ENCODE measurements at regions not wholly inside any gene's neighbourhood (a gene's known extent, or its start where the extent isn't known, plus 50 kb on each side); places are given as distances from the start of the nearest gene placed in this dataset.

- no peak for DNase-seq (ENCODE audit: low spot score)
- no CpG with 5 or more reads among the region's 6 CpGs for WGBS, 2 donors (ENCODE audit: extremely low coverage in 2 of 2, insufficient read length in 2 of 2, insufficient replicate concordance in 1 of 2)
- no peak overlapping the region for H3K4me2 ChIP-seq (ENCODE audit: insufficient read depth, low read length, poor library complexity, severe bottlenecking)
These were observed 256.5 kb downstream of the SOD2 start for GRCh38 chr6:159436581-159436980.

GRCh38 chr6:159435701-159436100, 257.3 kb downstream of the SOD2 start:
- no peak overlapping the region for H2BK120ac ChIP-seq (ENCODE audit: low read depth, low read length)
- H2AFZ ChIP-seq (ENCODE audit: low read length), result no peak overlapping the region
- H3K18ac ChIP-seq (ENCODE audit: low read length), result no peak overlapping the region
- H2BK12ac ChIP-seq (ENCODE audit: low read length), result no peak overlapping the region
- H3K4ac ChIP-seq (ENCODE audit: low read length), result no peak overlapping the region
- no peak overlapping the region for H2BK5ac ChIP-seq (ENCODE audit: low read length)
- no peak for DNase-seq (ENCODE audit: low spot score)
- H2BK15ac ChIP-seq (ENCODE audit: low read length), result no peak overlapping the region
- no peak overlapping the region for H3K9ac ChIP-seq (ENCODE audit: low read depth, low read length, poor library complexity)
- no peak overlapping the region for H2AK5ac ChIP-seq (ENCODE audit: low read depth, low read length)
- no peak overlapping the region for H3K23ac ChIP-seq (ENCODE audit: low read depth, low read length, poor library complexity)
- H4K91ac ChIP-seq (ENCODE audit: low read depth, low read length, poor library complexity), result no peak overlapping the region
- H3K4me3 ChIP-seq (ENCODE audit: low read length in 2 of 2), result no peak overlapping the region
- H3K4me2 ChIP-seq (ENCODE audit: insufficient read depth, low read length, poor library complexity, severe bottlenecking), result no peak overlapping the region
- H4K8ac ChIP-seq (ENCODE audit: low read depth, low read length), result no peak overlapping the region
- H3K4me1 ChIP-seq (ENCODE audit: control insufficient read depth in 2 of 2, insufficient read depth in 1 of 2, low read depth in 1 of 2, low read length in 2 of 2), result no peaks in the 10 kb centered on the region
- no peak overlapping the region for H3K14ac ChIP-seq (ENCODE audit: low read length)
- WGBS, 2 donors (ENCODE audit: extremely low coverage in 2 of 2, insufficient read length in 2 of 2, insufficient replicate concordance in 1 of 2), result no CpG with 5 or more reads among the region's 9 CpGs
- peaks cover 0 to 4% of the 10 kb centered on the region in 2 donors for H3K9me3 ChIP-seq (replicated peaks in 1 of 2; ENCODE audit: control insufficient read depth in 2 of 2, insufficient read depth in 1 of 2, low read depth in 1 of 2, low read length in 2 of 2)
- no peak overlapping the region for H3K27ac ChIP-seq (replicated peaks; ENCODE audit: low read length)
- H3K36me3 ChIP-seq (replicated peaks in 1 of 2; ENCODE audit: control insufficient read depth in 2 of 2, insufficient read depth in 2 of 2, low read length in 2 of 2), result no peaks in the 10 kb centered on the region
- no peaks in the 10 kb centered on the region for H3K79me1 ChIP-seq (ENCODE audit: low read depth, low read length)
- no peaks in the 10 kb centered on the region for H3K27me3 ChIP-seq (ENCODE audit: control insufficient read depth in 3 of 3, insufficient read depth in 3 of 3, low read depth in 1 of 3, low read length in 3 of 3)

More at GRCh38 chr6:159436581-159436980, 256.5 kb downstream of the SOD2 start:
- no peaks in the 10 kb centered on the region for H3K79me1 ChIP-seq (ENCODE audit: low read depth, low read length)
- no peaks in the 10 kb centered on the region for H3K36me3 ChIP-seq (replicated peaks in 1 of 2; ENCODE audit: control insufficient read depth in 2 of 2, insufficient read depth in 2 of 2, low read length in 2 of 2)
- H3K4ac ChIP-seq (ENCODE audit: low read length), result no peak overlapping the region
- no peak overlapping the region for H3K4me3 ChIP-seq (ENCODE audit: low read length in 2 of 2)
- H2BK15ac ChIP-seq (ENCODE audit: low read length), result no peak overlapping the region
- H3K27ac ChIP-seq (replicated peaks; ENCODE audit: low read length), result no peak overlapping the region
- H2AFZ ChIP-seq (ENCODE audit: low read length), result no peak overlapping the region
- no peak overlapping the region for H2BK12ac ChIP-seq (ENCODE audit: low read length)
- no peak overlapping the region for H3K18ac ChIP-seq (ENCODE audit: low read length)
- H2BK120ac ChIP-seq (ENCODE audit: low read depth, low read length), result no peak overlapping the region
- H3K27me3 ChIP-seq (ENCODE audit: control insufficient read depth in 3 of 3, insufficient read depth in 3 of 3, low read depth in 1 of 3, low read length in 3 of 3), result no peaks in the 10 kb centered on the region
- no peak overlapping the region for H3K9ac ChIP-seq (ENCODE audit: low read depth, low read length, poor library complexity)
- no peak overlapping the region for H3K14ac ChIP-seq (ENCODE audit: low read length)
- no peaks in the 10 kb centered on the region for H3K4me1 ChIP-seq (ENCODE audit: control insufficient read depth in 2 of 2, insufficient read depth in 1 of 2, low read depth in 1 of 2, low read length in 2 of 2)
- peaks cover 0 to 4% of the 10 kb centered on the region in 2 donors for H3K9me3 ChIP-seq (replicated peaks in 1 of 2; ENCODE audit: control insufficient read depth in 2 of 2, insufficient read depth in 1 of 2, low read depth in 1 of 2, low read length in 2 of 2)
- H2BK5ac ChIP-seq (ENCODE audit: low read length), result no peak overlapping the region
- no peak overlapping the region for H4K8ac ChIP-seq (ENCODE audit: low read depth, low read length)
- no peak overlapping the region for H2AK5ac ChIP-seq (ENCODE audit: low read depth, low read length)
- H4K91ac ChIP-seq (ENCODE audit: low read depth, low read length, poor library complexity), result no peak overlapping the region
- no peak overlapping the region for H3K23ac ChIP-seq (ENCODE audit: low read depth, low read length, poor library complexity)

- no peak overlapping the region for H3K4ac ChIP-seq (ENCODE audit: low read length)
- H3K9me3 ChIP-seq (replicated peaks in 1 of 2; ENCODE audit: control insufficient read depth in 2 of 2, insufficient read depth in 1 of 2, low read depth in 1 of 2, low read length in 2 of 2), result peaks cover 0 to 4% of the 10 kb centered on the region in 2 donors
- H2AFZ ChIP-seq (ENCODE audit: low read length), result no peak overlapping the region
- H3K9ac ChIP-seq (ENCODE audit: low read depth, low read length, poor library complexity), result no peak overlapping the region
- no peaks in the 10 kb centered on the region for H3K27me3 ChIP-seq (ENCODE audit: control insufficient read depth in 3 of 3, insufficient read depth in 3 of 3, low read depth in 1 of 3, low read length in 3 of 3)
- H2AK5ac ChIP-seq (ENCODE audit: low read depth, low read length), result no peak overlapping the region
- no peaks in the 10 kb centered on the region for H3K4me1 ChIP-seq (ENCODE audit: control insufficient read depth in 2 of 2, insufficient read depth in 1 of 2, low read depth in 1 of 2, low read length in 2 of 2)
- no peak for DNase-seq (ENCODE audit: low spot score)
- H3K4me3 ChIP-seq (ENCODE audit: low read length in 2 of 2), result no peak overlapping the region
- H3K14ac ChIP-seq (ENCODE audit: low read length), result no peak overlapping the region
- H2BK15ac ChIP-seq (ENCODE audit: low read length), result no peak overlapping the region
- H3K27ac ChIP-seq (replicated peaks; ENCODE audit: low read length), result no peak overlapping the region
- H2BK12ac ChIP-seq (ENCODE audit: low read length), result no peak overlapping the region
- H2BK120ac ChIP-seq (ENCODE audit: low read depth, low read length), result no peak overlapping the region
- no peak overlapping the region for H3K18ac ChIP-seq (ENCODE audit: low read length)
- no peak overlapping the region for H2BK5ac ChIP-seq (ENCODE audit: low read length)
- H4K8ac ChIP-seq (ENCODE audit: low read depth, low read length), result no peak overlapping the region
- no peak overlapping the region for H3K4me2 ChIP-seq (ENCODE audit: insufficient read depth, low read length, poor library complexity, severe bottlenecking)
- no peaks in the 10 kb centered on the region for H3K79me1 ChIP-seq (ENCODE audit: low read depth, low read length)
- WGBS, 2 donors (ENCODE audit: extremely low coverage in 2 of 2, insufficient read length in 2 of 2, insufficient replicate concordance in 1 of 2), result no CpG with 5 or more reads among the region's 4 CpGs
- H4K91ac ChIP-seq (ENCODE audit: low read depth, low read length, poor library complexity), result no peak overlapping the region
- no peak overlapping the region for H3K23ac ChIP-seq (ENCODE audit: low read depth, low read length, poor library complexity)
- H3K36me3 ChIP-seq (replicated peaks in 1 of 2; ENCODE audit: control insufficient read depth in 2 of 2, insufficient read depth in 2 of 2, low read length in 2 of 2), result no peaks in the 10 kb centered on the region
These were observed 258.6 kb downstream of the SOD2 start for GRCh38 chr6:159434410-159434809.

- no peak for DNase-seq (ENCODE audit: low spot score)
- Histone ChIP-seq H3K4me3 (ENCODE audit: low read length in 2 of 2) (no peak overlapping the region), H2BK5ac (ENCODE audit: low read length) (no peak overlapping the region), H3K36me3 (replicated peaks in 1 of 2; ENCODE audit: control insufficient read depth in 2 of 2, insufficient read depth in 2 of 2, low read length in 2 of 2) (no peaks in the 10 kb centered on the region), H3K4me2 (ENCODE audit: insufficient read depth, low read length, poor library complexity, severe bottlenecking) (no peak overlapping the region), H3K18ac (ENCODE audit: low read length) (no peak overlapping the region), H3K79me1 (ENCODE audit: low read depth, low read length) (no peaks in the 10 kb centered on the region), H2AK5ac (ENCODE audit: low read depth, low read length) (no peak overlapping the region), H3K27ac (replicated peaks; ENCODE audit: low read length) (no peak overlapping the region), H3K9ac (ENCODE audit: low read depth, low read length, poor library complexity) (no peak overlapping the region), H3K23ac (ENCODE audit: low read depth, low read length, poor library complexity) (no peak overlapping the region), H4K8ac (ENCODE audit: low read depth, low read length) (no peak overlapping the region), H3K27me3 (ENCODE audit: control insufficient read depth in 3 of 3, insufficient read depth in 3 of 3, low read depth in 1 of 3, low read length in 3 of 3) (no peaks in the 10 kb centered on the region), H2BK15ac (ENCODE audit: low read length) (no peak overlapping the region), H3K14ac (ENCODE audit: low read length) (no peak overlapping the region), H3K4me1 (ENCODE audit: control insufficient read depth in 2 of 2, insufficient read depth in 1 of 2, low read depth in 1 of 2, low read length in 2 of 2) (no peaks in the 10 kb centered on the region), H4K91ac (ENCODE audit: low read depth, low read length, poor library complexity) (no peak overlapping the region), H2BK120ac (ENCODE audit: low read depth, low read length) (no peak overlapping the region), H3K4ac (ENCODE audit: low read length) (no peak overlapping the region), H3K9me3 (replicated peaks in 1 of 2; ENCODE audit: control insufficient read depth in 2 of 2, insufficient read depth in 1 of 2, low read depth in 1 of 2, low read length in 2 of 2) (peaks cover 0 to 4% of the 10 kb centered on the region in 2 donors), H2AFZ (ENCODE audit: low read length) (no peak overlapping the region), H2BK12ac (ENCODE audit: low read length) (no peak overlapping the region)
- no CpG with 5 or more reads among the region's 4 CpGs for WGBS, 2 donors (ENCODE audit: extremely low coverage in 2 of 2, insufficient read length in 2 of 2, insufficient replicate concordance in 1 of 2)
These were observed 259.5 kb downstream of the SOD2 start for GRCh38 chr6:159433550-159433949.

Measured in neuronal stem cell (in vitro differentiated cells).